MM.1S (cell line): ENCODE measurements at regions not wholly inside any gene's neighbourhood (a gene's known extent, or its start where the extent isn't known, plus 50 kb on each side); places are given as distances from the start of the nearest gene placed in this dataset.
"Not testable (repeated sequence)": the region's sequence is repeated elsewhere in the genome, so short reads cannot be mapped to it uniquely, and the experiment has no call there.

Source experiments
- DNase-seq: peaks from one replicate; pipeline ENCODE4 v3.0.0-alpha.2; 2015
- H2AFZ ChIP-seq: fragments of 300-600 bp; sonication (generic); 2 replicates; pipeline ENCODE4 v1.6.0; 2016; ENCODE audit warnings: antibody characterized with exemption, low read length
- H3F3A ChIP-seq: fragments of 300-600 bp; sonication (generic); 2 replicates; pipeline ENCODE4 v1.6.1; 2016; ENCODE audit warnings: mild to moderate bottlenecking, antibody characterized with exemption, low read length, moderate library complexity, mixed read lengths; ENCODE audit not compliant: insufficient read depth
- H3K27ac ChIP-seq: fragments of 300-600 bp; sonication (generic); 2 replicates; pipeline ENCODE4 v1.5.1; 2016; ENCODE audit warnings: mild to moderate bottlenecking, low read length
- H3K27me3 ChIP-seq: fragments of 300-600 bp; sonication (generic); replicated peaks from 2 replicates; pipeline ENCODE4 v1.6.0; 2016; ENCODE audit warnings: low read length; ENCODE audit not compliant: insufficient read depth
- H3K36me3 ChIP-seq: fragments of 300-600 bp; sonication (generic); replicated peaks from 2 replicates; pipeline ENCODE4 v1.6.1; 2016; ENCODE audit warnings: mild to moderate bottlenecking, low read length, mixed read lengths; ENCODE audit not compliant: insufficient read depth
- H3K4me1 ChIP-seq: fragments of 300-600 bp; sonication (generic); 2 replicates; pipeline ENCODE4 v1.6.1; 2016; ENCODE audit warnings: low read length, mixed read lengths
- H3K4me2 ChIP-seq: fragments of 300-600 bp; sonication (generic); 2 replicates; pipeline ENCODE4 v1.6.0; 2016; ENCODE audit warnings: low read depth, low read length
- H3K4me3 ChIP-seq: fragments of 300-600 bp; sonication (generic); 2 replicates; pipeline ENCODE4 v1.5.1; 2016; ENCODE audit warnings: low read length, mixed read lengths
- H3K79me2 ChIP-seq: fragments of 300-600 bp; sonication (generic); 2 replicates; pipeline ENCODE4 v1.6.1; 2016; ENCODE audit warnings: mixed run types, low read length, mixed read lengths
- H3K9ac ChIP-seq: fragments of 300-600 bp; sonication (generic); 2 replicates; pipeline ENCODE4 v1.6.1; 2016; ENCODE audit warnings: low read length, mixed read lengths
- H3K9me2 ChIP-seq: fragments of 300-600 bp; sonication (generic); replicated peaks from 2 replicates; pipeline ENCODE4 v1.6.1; 2016; ENCODE audit warnings: mild to moderate bottlenecking, low read length, mixed read lengths; ENCODE audit not compliant: insufficient read depth
- H3K9me3 ChIP-seq: fragments of 300-600 bp; sonication (generic); replicated peaks from 2 replicates; pipeline ENCODE4 v1.6.1; 2016; ENCODE audit warnings: mild to moderate bottlenecking, low read length, mixed read lengths; ENCODE audit not compliant: insufficient read depth
- H4K20me1 ChIP-seq: fragments of 300-600 bp; sonication (generic); 2 replicates; pipeline ENCODE4 v1.6.1; 2016; ENCODE audit warnings: mild to moderate bottlenecking, low read length, moderate library complexity, mixed read lengths; ENCODE audit not compliant: insufficient read depth
- CTCF ChIP-seq: fragments of 300-600 bp; sonication (generic); IDR thresholded peaks from 2 replicates; pipeline ENCODE4 v1.5.1; 2016; ENCODE audit warnings: antibody characterized with exemption, low read length, mixed read lengths
- EZH2 ChIP-seq: fragments of 300-600 bp; sonication (generic); optimal IDR thresholded peaks from 2 replicates; pipeline ENCODE3; 2017; ENCODE audit warnings: low read depth, mild to moderate bottlenecking, antibody characterized with exemption, low read length, mixed read lengths
- EZH2phosphoT487 ChIP-seq: fragments of 300-600 bp; sonication (generic); IDR thresholded peaks from 2 replicates; pipeline ENCODE4 v1.6.1; 2018; ENCODE audit warnings: antibody characterized with exemption, low read length

GRCh38 chr20:40869218-40870147, 159.1 kb upstream of the TOP1 start:
- no peaks in the 10 kb centered on the region for H4K20me1 ChIP-seq
- no peaks in the 10 kb centered on the region for H3K4me1 ChIP-seq
- no peak overlapping the region for H3K4me2 ChIP-seq
- no peaks in the 10 kb centered on the region for H3K36me3 ChIP-seq
- H3K9ac ChIP-seq = no peak overlapping the region
- no peak overlapping the region for H3K27ac ChIP-seq
- DNase-seq = no peak
- H3K79me2 ChIP-seq = no peaks in the 10 kb centered on the region
- H3K27me3 ChIP-seq = no peaks in the 10 kb centered on the region
- no peaks in the 10 kb centered on the region for H3K9me2 ChIP-seq
- H3F3A ChIP-seq = no peaks in the 10 kb centered on the region
- H3K4me3 ChIP-seq = no peak overlapping the region
- no peak overlapping the region for H2AFZ ChIP-seq
- TF ChIP-seq EZH2phosphoT487 = no peak
- TF ChIP-seq EZH2 = no peak
- no peak for TF ChIP-seq CTCF
- no peaks in the 10 kb centered on the region for H3K9me3 ChIP-seq

- no peak overlapping the region for H3K4me3 ChIP-seq
- DNase-seq = no peak
Observed at GRCh38 chr20:40875116-40876085, 153.2 kb upstream of the TOP1 start.

GRCh38 chr20:40878099-40878498, 150.5 kb upstream of the TOP1 start:
- H3K4me3 ChIP-seq, H3K27me3 ChIP-seq, H3K9me3 ChIP-seq, H4K20me1 ChIP-seq, H3K9ac ChIP-seq, H3K79me2 ChIP-seq, H2AFZ ChIP-seq, H3K27ac ChIP-seq, H3K4me2 ChIP-seq, H3K4me1 ChIP-seq, H3K36me3 ChIP-seq, H3F3A ChIP-seq, H3K9me2 ChIP-seq, DNase-seq: not testable (repeated sequence)

More at GRCh38 chr20:40875116-40876085, 153.2 kb upstream of the TOP1 start:
- no peak overlapping the region for H3K4me2 ChIP-seq
- H3F3A ChIP-seq = no peaks in the 10 kb centered on the region
- no peaks in the 10 kb centered on the region for H3K79me2 ChIP-seq
- H3K27ac ChIP-seq = no peak overlapping the region
- H3K4me1 ChIP-seq = no peaks in the 10 kb centered on the region
- no peaks in the 10 kb centered on the region for H4K20me1 ChIP-seq
- H3K9ac ChIP-seq = no peak overlapping the region
- no peaks in the 10 kb centered on the region for H3K27me3 ChIP-seq
- H3K36me3 ChIP-seq = no peaks in the 10 kb centered on the region
- H2AFZ ChIP-seq = no peak overlapping the region
- H3K9me2 ChIP-seq = no peaks in the 10 kb centered on the region
- TF ChIP-seq EZH2 = no peak
- no peak for TF ChIP-seq CTCF
- TF ChIP-seq EZH2phosphoT487 = no peak
- H3K9me3 ChIP-seq = no peaks in the 10 kb centered on the region
